ENCODE measurements at regions not wholly inside any gene's neighbourhood (a gene's known extent, or its start where the extent isn't known, plus 50 kb on each side); places are given as distances from the start of the nearest gene placed in this dataset.

- no peak for TF ChIP-seq EP300 (conservative IDR thresholded peaks at IDR 0.05; ENCODE audit: poor library complexity, severe bottlenecking)
- no peak for TF ChIP-seq CTCF (IDR thresholded peaks at IDR 0.05; ENCODE audit: poor library complexity, severe bottlenecking)
- no peak for TF ChIP-seq TAF1 (IDR thresholded peaks at IDR 0.05; ENCODE audit: low read depth)
- TF ChIP-seq RAD21 (conservative IDR thresholded peaks at IDR 0.05), result no peak
Observed at GRCh38 chr10:128814024-128814423, 653.0 kb upstream of the MGMT start.
